Neural cell (in vitro differentiated cells): ENCODE measurements at regions not wholly inside any gene's neighbourhood (a gene's known extent, or its start where the extent isn't known, plus 50 kb on each side); places are given as distances from the start of the nearest gene placed in this dataset.

Experiments used
- H2AFZ ChIP-seq: fragments of 200-600, 300-800 bp; sonication (generic), shearing (Covaris generic); 2 replicates; pipeline ENCODE4 v1.6.0; 2014; ENCODE audit warnings: low read depth, mild to moderate bottlenecking, antibody characterized with exemption, low read length, moderate library complexity
- H3F3A ChIP-seq: fragments of 200-600 bp; shearing (Covaris generic); 2 replicates; pipeline ENCODE4 v1.6.1; 2016; ENCODE audit warnings: mild to moderate bottlenecking, moderate library complexity, mixed read lengths, antibody characterized with exemption, low read length; ENCODE audit not compliant: insufficient read depth, poor library complexity, severe bottlenecking
- H3K27ac ChIP-seq: fragments of 200-600, 300-800 bp; sonication (generic), shearing (Covaris generic); 2 replicates; pipeline ENCODE4 v1.5.1; 2014; ENCODE audit warnings: mild to moderate bottlenecking, low read length, moderate library complexity
- H3K27me3 ChIP-seq: fragments of 300-800, 200-600 bp; sonication (generic), shearing (Covaris generic); 2 replicates; pipeline ENCODE4 v1.6.0; 2014; ENCODE audit warnings: mild to moderate bottlenecking, low read depth, low read length, moderate library complexity; ENCODE audit not compliant: insufficient read depth
- H3K36me3 ChIP-seq: fragments of 300-800, 200-600 bp; sonication (generic), shearing (Covaris generic); 2 replicates; pipeline ENCODE4 v1.5.1; 2014; ENCODE audit warnings: mild to moderate bottlenecking, antibody characterized with exemption, low read length, moderate library complexity; ENCODE audit not compliant: insufficient read depth
- H3K4me2 ChIP-seq: fragments of 300-800, 200-600 bp; sonication (generic), shearing (Covaris generic); 2 replicates; pipeline ENCODE4 v1.6.0; 2014; ENCODE audit warnings: mild to moderate bottlenecking, low read length
- H3K4me3 ChIP-seq: fragments of 300-800, 200-600 bp; sonication (generic), shearing (Covaris generic); 2 replicates; pipeline ENCODE4 v1.5.1; 2014; ENCODE audit warnings: mild to moderate bottlenecking, low read length, moderate library complexity
- H3K79me2 ChIP-seq: fragments of 200-600 bp; shearing (Covaris generic); replicated peaks from 2 replicates; pipeline ENCODE4 v1.6.0; 2014; ENCODE audit warnings: mild to moderate bottlenecking, low read length, moderate library complexity; ENCODE audit not compliant: insufficient read depth
- H3K9ac ChIP-seq: fragments of 300-800, 200-600 bp; sonication (generic), shearing (Covaris generic); 2 replicates; pipeline ENCODE4 v1.6.1; 2016; ENCODE audit warnings: mild to moderate bottlenecking, low read length, mixed read lengths
- H3K9me2 ChIP-seq: fragments of 200-600 bp; shearing (Covaris generic); 2 replicates; pipeline ENCODE4 v1.6.1; 2016; ENCODE audit warnings: mild to moderate bottlenecking, low read length, mixed read lengths; ENCODE audit not compliant: insufficient read depth
- H3K9me3 ChIP-seq: fragments of 200-600, 300-800 bp; sonication (generic), shearing (Covaris generic); 2 replicates; pipeline ENCODE4 v1.6.1; 2016; ENCODE audit warnings: mild to moderate bottlenecking, mixed run types, low read length, moderate library complexity, mixed read lengths
- H4K20me1 ChIP-seq: fragments of 200-600 bp; shearing (Covaris generic); 2 replicates; pipeline ENCODE4 v1.6.1; 2016; ENCODE audit warnings: mild to moderate bottlenecking, mixed run types; ENCODE audit not compliant: insufficient read depth
- CTCF ChIP-seq: fragments of 450-650 bp; IDR thresholded peaks from 2 replicates; pipeline ENCODE4 v1.5.1; 2014; ENCODE audit warnings: antibody characterized with exemption, mild to moderate bottlenecking, moderate library complexity; ENCODE audit not compliant: poor library complexity, severe bottlenecking
- EP300 ChIP-seq: fragments of 450-650 bp; conservative IDR thresholded peaks from 2 replicates; pipeline ENCODE4 v1.6.1; 2014; ENCODE audit warnings: antibody characterized with exemption, mild to moderate bottlenecking, moderate library complexity; ENCODE audit not compliant: poor library complexity, severe bottlenecking
- EZH2 ChIP-seq: fragments of 200-600, 300-800 bp; shearing (Covaris generic), sonication (generic); IDR thresholded peaks from 2 replicates; pipeline ENCODE4 v1.6.1; 2014; ENCODE audit warnings: antibody characterized with exemption, low read length, borderline replicate concordance, mild to moderate bottlenecking; ENCODE audit not compliant: insufficient read depth, poor library complexity, severe bottlenecking
- MXI1 ChIP-seq: fragments of 450-650 bp; conservative IDR thresholded peaks from 2 replicates; pipeline ENCODE4 v1.6.1; 2014; ENCODE audit warnings: antibody characterized with exemption, mild to moderate bottlenecking; ENCODE audit not compliant: poor library complexity, severe bottlenecking
- POLR2AphosphoS5 ChIP-seq: IDR thresholded peaks from 2 replicates; pipeline ENCODE4 v1.6.1; 2012
- RAD21 ChIP-seq: fragments of 450-650 bp; conservative IDR thresholded peaks from 2 replicates; pipeline ENCODE4 v1.6.1; 2014; ENCODE audit warnings: antibody characterized with exemption, mild to moderate bottlenecking, moderate library complexity
- REST ChIP-seq: IDR thresholded peaks from 2 replicates; pipeline ENCODE4 v1.6.1; 2012; ENCODE audit warnings: borderline replicate concordance
- SMC3 ChIP-seq: fragments of 450-650 bp; conservative IDR thresholded peaks from 2 replicates; pipeline ENCODE4 v1.6.1; 2014; ENCODE audit warnings: antibody characterized with exemption, mild to moderate bottlenecking, moderate library complexity; ENCODE audit not compliant: poor library complexity
- TAF1 ChIP-seq: IDR thresholded peaks from 2 replicates; pipeline ENCODE4 v1.6.1; 2012; ENCODE audit warnings: low read depth

GRCh38 chr6:167554854-167555253 lies 230.0 kb downstream of the TTLL2 start:
- no peak overlapping the region for H3K9ac ChIP-seq
- H3F3A ChIP-seq, result no peaks in the 10 kb centered on the region
- TF ChIP-seq REST (no peak), POLR2AphosphoS5 (no peak), EZH2 (no peak), EP300 (no peak), CTCF (no peak), RAD21 (no peak), TAF1 (no peak), MXI1 (no peak), SMC3 (no peak)
- no peaks in the 10 kb centered on the region for H3K9me3 ChIP-seq
- no peaks in the 10 kb centered on the region for H3K36me3 ChIP-seq
- H3K4me3 ChIP-seq, result no peak overlapping the region
- H3K27ac ChIP-seq, result no peak overlapping the region
- no peak overlapping the region for H3K4me2 ChIP-seq
- H3K79me2 ChIP-seq, result no peaks in the 10 kb centered on the region
- H3K9me2 ChIP-seq, result no peaks in the 10 kb centered on the region
- no peaks in the 10 kb centered on the region for H3K27me3 ChIP-seq
- H4K20me1 ChIP-seq, result no peaks in the 10 kb centered on the region
- H2AFZ ChIP-seq, result no peak overlapping the region

GRCh38 chr6:167555836-167556235 lies 230.9 kb downstream of the TTLL2 start:
- Histone ChIP-seq H4K20me1 (no peaks in the 10 kb centered on the region), H3K36me3 (no peaks in the 10 kb centered on the region), H3F3A (no peaks in the 10 kb centered on the region), H3K4me2 (no peak overlapping the region), H3K79me2 (no peaks in the 10 kb centered on the region), H3K27me3 (no peaks in the 10 kb centered on the region), H3K4me3 (no peak overlapping the region), H3K27ac (no peak overlapping the region), H3K9me2 (no peaks in the 10 kb centered on the region), H3K9ac (no peak overlapping the region), H3K9me3 (no peaks in the 10 kb centered on the region), H2AFZ (no peak overlapping the region)
- TF ChIP-seq EP300, result no peak
- TF ChIP-seq REST, result no peak
- no peak for TF ChIP-seq MXI1
- TF ChIP-seq SMC3, result no peak
- TF ChIP-seq POLR2AphosphoS5, result no peak
- TF ChIP-seq CTCF, result no peak
- TF ChIP-seq RAD21, result no peak
- TF ChIP-seq EZH2, result no peak
- no peak for TF ChIP-seq TAF1
